Mesendoderm (in vitro differentiated cells): ENCODE measurements at regions not wholly inside any gene's neighbourhood (a gene's known extent, or its start where the extent isn't known, plus 50 kb on each side); places are given as distances from the start of the nearest gene placed in this dataset.
A peak's percentile ranks its signal among the peaks of the same experiment; 100 is the strongest.

ENCODE experiments used
- DNase-seq: peaks from one replicate; pipeline ENCODE4 v3.0.0; 2013
- H2AK5ac ChIP-seq: 2 replicates; pipeline ENCODE4 v1.6.1; 2013; ENCODE audit warnings: low read length, inconsistent platforms
- H2BK120ac ChIP-seq: 2 replicates; pipeline ENCODE4 v1.6.1; 2013; ENCODE audit warnings: low read depth, mild to moderate bottlenecking, low read length, moderate library complexity, mixed read lengths
- H2BK15ac ChIP-seq: replicated peaks from 2 replicates; pipeline ENCODE4 v1.6.1; 2013; ENCODE audit warnings: low read depth, mild to moderate bottlenecking, moderate library complexity
- H2BK5ac ChIP-seq: 2 replicates; pipeline ENCODE4 v1.6.1; 2013; ENCODE audit warnings: low read length, inconsistent platforms
- H3K18ac ChIP-seq: 2 replicates; pipeline ENCODE4 v1.6.1; 2013; ENCODE audit warnings: mild to moderate bottlenecking, low read length, mixed read lengths
- H3K23ac ChIP-seq: one replicate; pipeline ENCODE4 v1.6.1; 2013; ENCODE audit warnings: low read length
- H3K27ac ChIP-seq: 2 replicates; pipeline ENCODE4 v1.5.1; 2013; ENCODE audit warnings: low read depth, mild to moderate bottlenecking, inconsistent platforms, low read length, moderate library complexity
- H3K27me3 ChIP-seq: 2 replicates; pipeline ENCODE4 v1.6.1; 2013; ENCODE audit warnings: low read length, control low read depth, mild to moderate bottlenecking, inconsistent platforms; ENCODE audit not compliant: insufficient read depth, poor library complexity
- H3K36me3 ChIP-seq: 2 replicates; pipeline ENCODE4 v1.6.1; 2013; ENCODE audit warnings: low read length, inconsistent platforms; ENCODE audit not compliant: control insufficient read depth, insufficient read depth
- H3K4ac ChIP-seq: one replicate; pipeline ENCODE4 v1.6.1; 2013; ENCODE audit warnings: low read depth, mild to moderate bottlenecking, low read length, moderate library complexity
- H3K4me1 ChIP-seq: 2 replicates; pipeline ENCODE4 v1.6.1; 2013; ENCODE audit warnings: low read depth, low read length, inconsistent platforms; ENCODE audit not compliant: control insufficient read depth
- H3K4me2 ChIP-seq: 2 replicates; pipeline ENCODE4 v1.6.1; 2013; ENCODE audit warnings: low read length
- H3K4me3 ChIP-seq: 2 replicates; pipeline ENCODE4 v1.5.1; 2013; ENCODE audit warnings: mild to moderate bottlenecking, low read length
- H3K56ac ChIP-seq: one replicate; pipeline ENCODE4 v1.6.1; 2013; ENCODE audit warnings: low read length
- H3K79me1 ChIP-seq: 2 replicates; pipeline ENCODE4 v1.6.1; 2013; ENCODE audit warnings: low read length, inconsistent platforms
- H3K79me2 ChIP-seq: 2 replicates; pipeline ENCODE4 v1.6.1; 2013; ENCODE audit warnings: mild to moderate bottlenecking, low read length; ENCODE audit not compliant: control insufficient read depth, insufficient read depth
- H3K9ac ChIP-seq: 2 replicates; pipeline ENCODE4 v1.6.1; 2013; ENCODE audit warnings: low read length, inconsistent platforms
- H4K5ac ChIP-seq: one replicate; pipeline ENCODE4 v1.6.1; 2013; ENCODE audit warnings: low read length
- H4K8ac ChIP-seq: one replicate; pipeline ENCODE4 v1.6.1; 2013; ENCODE audit warnings: low read depth, mild to moderate bottlenecking, control low read depth, low read length, moderate library complexity
- WGBS: extraction: QIAGEN DNeasy Blood & Tissue Kit; methylation state at CpG from one replicate; pipeline ENCODE4 v1.1.7; 2013; ENCODE audit warnings: low lambda C conversion rate, missing lambda C conversion rate; ENCODE audit not compliant: insufficient coverage; ENCODE audit errors: extremely low coverage; 5-methylcytosine and 5-hydroxymethylcytosine counted together

DNA sequence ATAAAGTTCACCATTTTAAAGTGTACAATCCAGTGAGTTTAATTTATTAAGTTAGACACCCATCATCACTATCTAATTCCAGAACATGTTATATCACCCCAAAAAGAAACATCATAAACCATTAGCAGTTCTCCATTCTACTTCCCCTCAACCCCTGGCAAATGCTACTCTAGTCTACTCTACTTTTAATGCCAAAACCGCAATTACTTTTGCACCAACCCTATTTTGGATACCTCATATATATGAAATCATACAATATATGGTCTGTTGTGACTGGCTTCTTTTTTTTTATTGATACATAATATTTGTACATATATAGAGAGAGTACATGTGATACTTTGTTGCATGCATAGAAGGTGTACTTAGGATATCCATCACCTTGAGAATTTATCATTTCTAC lies 190.5 kb upstream of the RARB start:
- no peak overlapping the region for H3K23ac ChIP-seq
- H3K27ac ChIP-seq: no peak overlapping the region
- no peak overlapping the region for H3K4me3 ChIP-seq
- H3K56ac ChIP-seq: no peak overlapping the region
- H3K4me2 ChIP-seq: no peak overlapping the region
- H3K79me1 ChIP-seq: no peaks in the 10 kb centered on the region
- H3K27me3 ChIP-seq: no peaks in the 10 kb centered on the region
- no peak for DNase-seq
- no peak overlapping the region for H2BK5ac ChIP-seq
- no peak overlapping the region for H3K4ac ChIP-seq
- no peak overlapping the region for H3K9ac ChIP-seq
- no peaks in the 10 kb centered on the region for H3K79me2 ChIP-seq
- no peak overlapping the region for H4K8ac ChIP-seq
- WGBS: no CpG with 5 or more reads among the region's 1 CpG
- H3K18ac ChIP-seq: no peak overlapping the region
- no peak overlapping the region for H2BK15ac ChIP-seq
- H2BK120ac ChIP-seq: no peak overlapping the region
- no peaks in the 10 kb centered on the region for H3K4me1 ChIP-seq
- no peak overlapping the region for H4K5ac ChIP-seq
- H2AK5ac ChIP-seq: no peak overlapping the region
- no peaks in the 10 kb centered on the region for H3K36me3 ChIP-seq

DNA sequence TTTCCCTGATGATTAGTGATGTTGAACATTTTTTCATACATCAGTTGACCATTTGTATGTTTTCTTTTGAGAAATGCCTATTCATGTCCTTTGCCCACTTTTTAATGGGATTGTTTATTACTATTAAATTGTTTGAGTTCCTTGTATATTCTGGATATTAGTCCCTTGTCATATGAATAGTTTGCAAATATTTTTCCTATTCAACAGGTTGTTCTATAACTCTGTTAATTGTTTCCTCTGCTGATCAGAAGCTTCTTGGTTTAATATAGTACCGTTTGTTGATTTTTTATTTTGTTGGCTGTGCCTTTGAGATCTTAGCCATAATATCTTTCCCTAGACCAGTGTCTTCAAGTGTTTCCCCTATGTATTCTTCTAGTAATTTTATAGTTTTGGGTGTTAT lies 189.0 kb upstream of the RARB start:
- no peak overlapping the region for H3K27ac ChIP-seq
- no peak overlapping the region for H3K4me3 ChIP-seq
- H3K36me3 ChIP-seq: no peaks in the 10 kb centered on the region
- H3K4me1 ChIP-seq: no peaks in the 10 kb centered on the region
- no peak overlapping the region for H3K56ac ChIP-seq
- no peak overlapping the region for H3K9ac ChIP-seq
- no peak overlapping the region for H4K8ac ChIP-seq
- no peaks in the 10 kb centered on the region for H3K27me3 ChIP-seq
- no peak overlapping the region for H3K4me2 ChIP-seq
- H2BK15ac ChIP-seq: no peak overlapping the region
- no peak overlapping the region for H2BK5ac ChIP-seq
- H3K18ac ChIP-seq: no peak overlapping the region
- H3K23ac ChIP-seq: no peak overlapping the region
- no peak for DNase-seq
- H3K79me2 ChIP-seq: no peaks in the 10 kb centered on the region
- H3K79me1 ChIP-seq: no peaks in the 10 kb centered on the region
- H4K5ac ChIP-seq: no peak overlapping the region
- H2AK5ac ChIP-seq: no peak overlapping the region
- no CpG with 5 or more reads among the region's 1 CpG for WGBS
- no peak overlapping the region for H3K4ac ChIP-seq
- no peak overlapping the region for H2BK120ac ChIP-seq

DNA sequence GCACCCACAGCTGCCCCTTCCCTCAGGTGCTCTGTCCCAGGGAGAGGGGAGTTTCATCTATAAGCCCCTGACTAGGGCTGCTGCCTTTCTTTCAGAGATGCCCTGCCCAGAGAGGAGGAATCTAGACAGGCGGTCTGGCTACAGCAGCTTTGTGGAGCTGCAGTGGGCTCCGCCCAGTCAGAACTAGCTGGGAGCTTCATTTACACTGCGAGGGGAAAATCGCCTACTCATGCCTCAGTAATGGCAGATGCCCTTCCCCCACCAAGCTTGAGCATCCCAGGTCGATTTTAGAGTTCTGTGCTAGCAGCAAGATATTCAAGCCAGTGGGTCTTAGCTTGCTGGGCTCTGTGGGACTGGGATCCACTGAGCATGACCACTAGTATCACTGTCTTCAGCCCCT lies 181.2 kb upstream of the RARB start:
- Histone ChIP-seq H2BK5ac (no peak overlapping the region), H3K27me3 (no peaks in the 10 kb centered on the region), H2BK120ac (no peak overlapping the region), H4K8ac (no peak overlapping the region), H3K79me1 (no peaks in the 10 kb centered on the region), H3K4me1 (no peaks in the 10 kb centered on the region), H2BK15ac (no peak overlapping the region), H3K4me2 (no peak overlapping the region), H3K36me3 (no peaks in the 10 kb centered on the region), H4K5ac (no peak overlapping the region), H3K23ac (no peak overlapping the region), H3K4me3 (no peak overlapping the region), H3K4ac (no peak overlapping the region), H3K79me2 (no peaks in the 10 kb centered on the region), H3K27ac (no peak overlapping the region), H2AK5ac (no peak overlapping the region), H3K9ac (no peak overlapping the region), H3K18ac (no peak overlapping the region), H3K56ac (peak overlapping the region; percentile 34)
- no CpG with 5 or more reads among the region's 5 CpGs for WGBS
- peak; percentile 56 for DNase-seq

DNA sequence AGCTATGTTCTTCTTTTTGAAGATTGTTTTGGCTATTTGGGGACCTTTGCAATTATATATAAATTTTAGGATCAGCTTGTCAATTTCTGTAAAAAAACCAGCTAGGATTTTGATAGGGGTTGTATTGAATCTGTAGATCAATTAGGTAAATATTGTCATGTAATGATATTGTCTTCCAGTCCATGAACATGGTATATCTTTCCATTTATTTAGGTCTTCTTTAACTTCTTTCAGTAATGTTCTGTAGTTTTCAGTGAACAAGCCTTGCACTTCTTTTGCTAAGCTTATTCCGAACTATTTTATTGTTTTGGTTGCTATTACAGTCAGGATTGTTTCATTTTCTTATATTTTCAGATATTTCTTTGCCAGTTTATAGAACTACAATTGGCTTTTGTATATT lies 175.8 kb upstream of the RARB start:
- no peak overlapping the region for H3K4me2 ChIP-seq
- no peak for DNase-seq
- no peak overlapping the region for H3K23ac ChIP-seq
- no peak overlapping the region for H3K56ac ChIP-seq
- no peak overlapping the region for H2BK5ac ChIP-seq
- H3K4me3 ChIP-seq: no peak overlapping the region
- H3K36me3 ChIP-seq: no peaks in the 10 kb centered on the region
- no CpG with 5 or more reads among the region's 1 CpG for WGBS
- no peak overlapping the region for H2AK5ac ChIP-seq
- no peak overlapping the region for H3K9ac ChIP-seq
- no peak overlapping the region for H4K8ac ChIP-seq
- H3K18ac ChIP-seq: no peak overlapping the region
- no peak overlapping the region for H2BK120ac ChIP-seq
- no peak overlapping the region for H3K4ac ChIP-seq
- H3K79me1 ChIP-seq: no peaks in the 10 kb centered on the region
- H2BK15ac ChIP-seq: no peak overlapping the region
- no peak overlapping the region for H3K27ac ChIP-seq
- no peaks in the 10 kb centered on the region for H3K27me3 ChIP-seq
- H3K4me1 ChIP-seq: no peaks in the 10 kb centered on the region
- no peak overlapping the region for H4K5ac ChIP-seq
- H3K79me2 ChIP-seq: no peaks in the 10 kb centered on the region

DNA sequence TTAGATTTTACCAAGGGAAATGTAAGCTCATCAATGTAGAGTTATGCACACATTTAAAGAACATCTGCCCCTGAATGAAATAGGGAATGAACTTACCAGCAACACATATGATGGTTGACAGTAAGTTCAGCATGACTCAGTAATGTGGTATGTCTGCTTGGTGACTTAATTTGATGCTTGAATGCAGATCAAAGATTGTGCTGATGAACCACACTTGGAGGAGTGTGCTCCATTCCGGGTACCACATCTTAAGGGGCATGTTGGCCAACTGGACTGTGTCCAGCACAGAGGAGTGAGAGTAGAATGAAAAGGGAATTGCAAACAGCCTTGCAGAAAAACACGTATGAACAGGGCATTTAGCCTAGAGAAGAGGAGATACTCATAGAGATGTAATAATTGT lies 171.0 kb upstream of the RARB start:
- no peak overlapping the region for H3K27ac ChIP-seq
- no peaks in the 10 kb centered on the region for H3K4me1 ChIP-seq
- H3K79me1 ChIP-seq: no peaks in the 10 kb centered on the region
- no peak overlapping the region for H2AK5ac ChIP-seq
- H3K4me2 ChIP-seq: no peak overlapping the region
- no peak overlapping the region for H4K5ac ChIP-seq
- no peaks in the 10 kb centered on the region for H3K27me3 ChIP-seq
- H3K36me3 ChIP-seq: no peaks in the 10 kb centered on the region
- no peak for DNase-seq
- H2BK120ac ChIP-seq: no peak overlapping the region
- H3K79me2 ChIP-seq: no peaks in the 10 kb centered on the region
- H3K56ac ChIP-seq: no peak overlapping the region
- H3K4ac ChIP-seq: no peak overlapping the region
- H2BK15ac ChIP-seq: no peak overlapping the region
- no CpG with 5 or more reads among the region's 2 CpGs for WGBS
- no peak overlapping the region for H3K18ac ChIP-seq
- H3K4me3 ChIP-seq: no peak overlapping the region
- no peak overlapping the region for H2BK5ac ChIP-seq
- H4K8ac ChIP-seq: no peak overlapping the region
- H3K23ac ChIP-seq: no peak overlapping the region
- H3K9ac ChIP-seq: no peak overlapping the region

DNA sequence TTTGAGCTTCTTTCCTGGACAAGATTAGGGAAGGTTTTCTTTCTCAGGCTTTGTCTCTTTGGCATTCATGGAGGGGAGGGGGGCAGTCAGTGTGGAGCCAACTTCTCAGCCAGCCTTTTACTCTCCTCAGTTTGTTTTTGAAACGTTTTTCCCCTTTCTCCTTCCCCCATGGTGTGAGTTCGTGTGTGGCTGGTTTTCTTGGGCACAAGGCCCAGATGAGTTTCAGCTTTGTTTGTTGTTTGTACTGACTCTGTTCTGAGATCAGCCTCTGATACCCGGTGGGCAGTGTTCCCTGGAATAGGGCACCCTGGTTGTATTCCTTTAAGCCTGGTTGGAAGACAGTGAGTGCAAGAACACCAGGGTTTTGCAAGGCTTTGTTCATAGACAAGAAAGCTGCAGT lies 168.2 kb upstream of the RARB start:
- H3K4me3 ChIP-seq: no peak overlapping the region
- DNase-seq: no peak
- no CpG with 5 or more reads among the region's 3 CpGs for WGBS
- H3K4me2 ChIP-seq: no peak overlapping the region
- no peak overlapping the region for H4K8ac ChIP-seq
- H3K27ac ChIP-seq: no peak overlapping the region
- H3K4me1 ChIP-seq: no peaks in the 10 kb centered on the region
- H3K23ac ChIP-seq: no peak overlapping the region
- H3K9ac ChIP-seq: no peak overlapping the region
- H3K27me3 ChIP-seq: no peaks in the 10 kb centered on the region
- no peak overlapping the region for H2BK5ac ChIP-seq
- H3K79me1 ChIP-seq: no peaks in the 10 kb centered on the region
- no peak overlapping the region for H3K18ac ChIP-seq
- H4K5ac ChIP-seq: no peak overlapping the region
- no peak overlapping the region for H3K4ac ChIP-seq
- H2BK15ac ChIP-seq: no peak overlapping the region
- no peaks in the 10 kb centered on the region for H3K36me3 ChIP-seq
- H3K79me2 ChIP-seq: no peaks in the 10 kb centered on the region
- no peak overlapping the region for H2BK120ac ChIP-seq
- no peak overlapping the region for H2AK5ac ChIP-seq
- no peak overlapping the region for H3K56ac ChIP-seq
